K562 (cell line): ENCODE measurements at regions not wholly inside any gene's neighbourhood (a gene's known extent, or its start where the extent isn't known, plus 50 kb on each side); places are given as distances from the start of the nearest gene placed in this dataset.

Source experiments
- ATAC-seq: fragments of 200-7000 bp; cut with Tn5 transposase; 3 replicates; pipeline ENCODE4 v1.9.1; 2020; ENCODE audit warnings: moderate library complexity
- BruUV-seq: library from RNA; stranded (reverse); fragments of 400-500 nt; replicated peaks from 2 replicates; lab custom pipeline; 2021; lab: Mats Ljungman, UMichigan
- CTCF ChIA-PET: fragments of 300-600 bp; formaldehyde crosslinking; extraction: SDS; loops from one replicate; lab custom pipeline; 2021; ENCODE audit warnings: low intra/inter-chr PET ratio; lab: Yijun Ruan, JAX
- POLR2A ChIA-PET: fragments of 300-600, 350-650 bp; sonication (Branson Sonifier 250); formaldehyde crosslinking; extraction: SDS; loops from one replicate; lab custom pipeline; 2021; ENCODE audit warnings: antibody characterized with exemption, inconsistent platforms; lab: Yijun Ruan, JAX
- DNase-seq, 4 experiments: peaks; one replicate each; pipeline versions ENCODE4 v3.0.0 to v3.0.0-alpha.2; 2011 to 2018; ENCODE audit warnings: low spot score in 3 of 4, mixed read lengths in 3 of 4; ENCODE audit errors: extremely low read depth in 1 of 4
- FAIRE-seq: peaks from 2 replicates; lab custom pipeline; 2011; peaks lifted over from hg19 to GRCh38; lab: Jason Lieb, UNC
- H2AFZ ChIP-seq: 2 replicates; pipeline ENCODE4 v1.6.0; 2011; ENCODE audit warnings: low read depth, low read length, control low read depth, inconsistent platforms
- H3K27ac ChIP-seq: fragments of 200-600 bp; 3 replicates; pipeline ENCODE4 v1.8.0; 2011; ENCODE audit warnings: low read depth, mild to moderate bottlenecking, control low read depth, inconsistent platforms, low read length, moderate library complexity, mixed read lengths; ENCODE audit errors: extremely low read depth
- H3K27me3 ChIP-seq, 2 experiments: fragments of 300-600 bp in 1 of 2; 2 replicates in 1 of 2; 3 replicates in 1 of 2; pipeline versions ENCODE4 v1.6.0 to v1.8.0; 2011; ENCODE audit warnings: inconsistent platforms in 2 of 2, low read length in 2 of 2, mild to moderate bottlenecking in 1 of 2, mixed read lengths in 1 of 2, moderate library complexity in 1 of 2; ENCODE audit not compliant: control insufficient read depth in 2 of 2, insufficient read depth in 2 of 2
- H3K36me3 ChIP-seq: fragments of 300-600 bp; 3 replicates; pipeline ENCODE4 v1.8.0; 2011; ENCODE audit warnings: mild to moderate bottlenecking, low read length, inconsistent platforms; ENCODE audit not compliant: control insufficient read depth, insufficient read depth
- H3K4me1 ChIP-seq, 2 experiments: fragments of 200-600 bp in 1 of 2; replicated peaks in 1 of 2; 2 replicates in 1 of 2; 3 replicates in 1 of 2; pipeline versions ENCODE4 v1.5.1 to v1.8.0; 2011; ENCODE audit warnings: inconsistent platforms in 2 of 2, low read length in 2 of 2, mild to moderate bottlenecking in 1 of 2, mixed read lengths in 1 of 2, moderate library complexity in 1 of 2; ENCODE audit not compliant: control insufficient read depth in 2 of 2, insufficient read depth in 2 of 2
- H3K4me2 ChIP-seq: 2 replicates; pipeline ENCODE4 v1.6.1; 2011; ENCODE audit warnings: low read length, control low read depth, inconsistent platforms, mixed read lengths; ENCODE audit not compliant: insufficient read depth
- H3K4me3 ChIP-seq: fragments of 200-600 bp; sonication (generic), shearing (Covaris generic); 2 replicates; pipeline ENCODE4 v1.5.1; 2016; ENCODE audit warnings: control low read depth, inconsistent platforms
- H3K79me2 ChIP-seq: fragments of 200-600 bp; 3 replicates; pipeline ENCODE4 v1.8.0; 2011; ENCODE audit warnings: low read length, inconsistent platforms; ENCODE audit not compliant: control insufficient read depth, insufficient read depth
- H3K9ac ChIP-seq, 2 experiments: 2 replicates each; pipeline versions ENCODE4 v1.6.0 to v1.6.1; 2011; ENCODE audit warnings: low read depth in 2 of 2, low read length in 2 of 2, control low read depth in 1 of 2, inconsistent platforms in 1 of 2, mild to moderate bottlenecking in 1 of 2, mixed read lengths in 1 of 2; ENCODE audit not compliant: insufficient read depth in 1 of 2
- H3K9me1 ChIP-seq: one replicate; pipeline ENCODE4 v1.6.0; 2011; ENCODE audit warnings: inconsistent platforms, mild to moderate bottlenecking, low read length, moderate library complexity; ENCODE audit not compliant: control insufficient read depth, insufficient read depth
- H3K9me3 ChIP-seq: replicated peaks from 2 replicates; pipeline ENCODE4 v1.5.1; 2011; ENCODE audit warnings: low read depth, low read length, inconsistent platforms; ENCODE audit not compliant: control insufficient read depth, insufficient read depth
- H4K20me1 ChIP-seq: replicated peaks from 2 replicates; pipeline ENCODE4 v1.6.1; 2011; ENCODE audit warnings: low read length, inconsistent platforms, mixed read lengths; ENCODE audit not compliant: control insufficient read depth, insufficient read depth
- ARID2 ChIP-seq: fragments of 450-650 bp; IDR thresholded peaks from 2 replicates; pipeline ENCODE4 v1.6.1; 2017; ENCODE audit warnings: antibody characterized with exemption, mild to moderate bottlenecking
- ATF7 ChIP-seq: fragments of 450-650 bp; IDR thresholded peaks from 2 replicates; pipeline ENCODE4 v1.7.1; 2014; ENCODE audit warnings: mild to moderate bottlenecking, moderate library complexity
- CREB1 ChIP-seq, 2 experiments: sonication (generic) in 1 of 2; formaldehyde crosslinking in 1 of 2; IDR thresholded peaks; 2 replicates each; pipeline versions ENCODE4 v1.6.1 to v1.8.0; 2012 to 2022; ENCODE audit warnings: inconsistent platforms in 1 of 2, mild to moderate bottlenecking in 1 of 2, missing genetic modification reagents in 1 of 2, moderate library complexity in 1 of 2
- ELK3 ChIP-seq: fragments of 450-650 bp; formaldehyde crosslinking; IDR thresholded peaks from 2 replicates; pipeline ENCODE4 v1.4.0; 2020; ENCODE audit warnings: mild to moderate bottlenecking
- FOXJ2 ChIP-seq: fragments of 200-800 bp; sonication (Bioruptor generic); IDR thresholded peaks from 2 replicates; pipeline ENCODE4 v1.6.1; 2016; ENCODE audit warnings: missing genetic modification characterization, missing compliant biosample characterization
- GTF2A2 ChIP-seq: IDR thresholded peaks from 2 replicates; pipeline ENCODE4 v1.6.1; 2016; ENCODE audit warnings: mild to moderate bottlenecking, missing genetic modification characterization, missing compliant biosample characterization
- NFYB ChIP-seq: IDR thresholded peaks from 2 replicates; pipeline ENCODE4 v1.6.1; 2011; ENCODE audit warnings: mild to moderate bottlenecking, moderate library complexity; ENCODE audit not compliant: insufficient read length; ENCODE audit errors: extremely low read depth
- NR2C2 ChIP-seq, 2 experiments: fragments of 200-800 bp in 1 of 2; sonication (Bioruptor generic) in 1 of 2; sonication (generic) in 1 of 2; formaldehyde crosslinking in 1 of 2; IDR thresholded peaks; 2 replicates each; pipeline versions ENCODE4 v1.6.1 to v1.8.0; 2016 to 2022; ENCODE audit warnings: mild to moderate bottlenecking in 1 of 2, missing compliant biosample characterization in 1 of 2, missing genetic modification characterization in 1 of 2, missing genetic modification reagents in 1 of 2
- PRPF4 ChIP-seq: fragments of 200-400 bp; formaldehyde crosslinking; IDR thresholded peaks from one replicate; pipeline ENCODE4 v1.6.1; 2017; ENCODE audit warnings: low read length, low read depth, mild to moderate bottlenecking; ENCODE audit not compliant: insufficient read depth, poor library complexity, severe bottlenecking
- SMARCA5 ChIP-seq: fragments of 450-650 bp; IDR thresholded peaks from 2 replicates; pipeline ENCODE4 v1.6.1; 2016
- SP2 ChIP-seq: IDR thresholded peaks from 2 replicates; pipeline ENCODE4 v1.6.1; 2011; ENCODE audit warnings: mild to moderate bottlenecking, low read depth, low read length, moderate library complexity; ENCODE audit not compliant: poor library complexity, severe bottlenecking; ENCODE audit errors: extremely low read depth
- SRSF1 ChIP-seq: fragments of 200-400 bp; formaldehyde crosslinking; IDR thresholded peaks from 2 replicates; pipeline ENCODE4 v1.6.1; 2017; ENCODE audit warnings: mild to moderate bottlenecking, low read depth, low read length, moderate library complexity
- THAP12 ChIP-seq: fragments of 250-450 bp; sonication (Bioruptor Pico); IDR thresholded peaks from 2 replicates; pipeline ENCODE4 v1.9.0; 2021; ENCODE audit warnings: mild to moderate bottlenecking, inconsistent platforms
- THRAP3 ChIP-seq: fragments of 450-650 bp; IDR thresholded peaks from 2 replicates; pipeline ENCODE4 v1.6.1; 2016; ENCODE audit warnings: mild to moderate bottlenecking, inconsistent platforms, borderline replicate concordance
- ZBTB43 ChIP-seq: sonication (generic); formaldehyde crosslinking; IDR thresholded peaks from 2 replicates; pipeline ENCODE4 v1.8.0; 2023; ENCODE audit warnings: mild to moderate bottlenecking, missing genetic modification reagents
- ZFP1 ChIP-seq: fragments of 450-650 bp; formaldehyde crosslinking; IDR thresholded peaks from 2 replicates; pipeline ENCODE4 v1.4.0; 2020; ENCODE audit warnings: mild to moderate bottlenecking, mixed read lengths
- ZKSCAN3 ChIP-seq: fragments of 250-450 bp; sonication (Bioruptor Pico); IDR thresholded peaks from 2 replicates; pipeline ENCODE4 v1.4.0; 2020
- ZNF263 ChIP-seq: sonication (generic); formaldehyde crosslinking; IDR thresholded peaks from 2 replicates; pipeline ENCODE4 v1.8.0; 2022; ENCODE audit warnings: mild to moderate bottlenecking, missing genetic modification reagents, borderline replicate concordance
- WGBS: fragments of 100-300 bp; shearing (Covaris generic); methylation state at CpG from one replicate; pipeline ENCODE4 v1.1.6; 2016; ENCODE audit warnings: low coverage, mixed read lengths; ENCODE audit not compliant: insufficient coverage; ENCODE audit errors: missing lambda C conversion rate; 5-methylcytosine and 5-hydroxymethylcytosine counted together
- in situ Hi-C: fragments of 300-500 bp; cut with MboI; formaldehyde crosslinking; loops from 4 replicates; pipeline ENCODE4 v1.15.0; 2018; ENCODE audit warnings: inconsistent platforms, mixed read lengths
- intact Hi-C: fragments of 100-400 bp; cut with micrococcal nuclease; formaldehyde crosslinking; loops from 2 replicates; pipeline ENCODE4 v1.14.2; 2022

GRCh38 chr5:135137146-135137915 lies 103.3 kb upstream of the PITX1 start:
- no peak overlapping the region for H3K4me2 ChIP-seq
- no peaks in the 10 kb centered on the region for H3K79me2 ChIP-seq
- ATAC-seq (no peak), DNase-seq (no peak), FAIRE-seq (no peak)
- H3K4me1 ChIP-seq = peaks cover 67 to 71% of the 10 kb centered on the region in 2 experiments
- ChIA-PET POLR2A (interaction anchor here (0.6 to 1.5 kb wide), 3 partner anchors 11 to 1882 kb away, joined by 3 to 5 read pairs (median 3); no protein-coding TSS in a partner anchor), CTCF (no interaction called here)
- H2AFZ ChIP-seq = no peak overlapping the region
- no peaks in the 10 kb centered on the region for H3K27me3 ChIP-seq
- no peak overlapping the region for H3K4me3 ChIP-seq
- H3K9me1 ChIP-seq = peaks cover 3% of the 10 kb centered on the region
- H3K27ac ChIP-seq = no peak overlapping the region
- no peaks in the 10 kb centered on the region for H3K36me3 ChIP-seq
- H3K9me3 ChIP-seq = no peaks in the 10 kb centered on the region
- no peaks in the 10 kb centered on the region for H4K20me1 ChIP-seq
- 84% methylated on average over 12 of the region's 13 CpGs for WGBS
- in situ Hi-C loops (no loop called here), intact Hi-C loops (no loop called here)
- H3K9ac ChIP-seq = peak overlapping the region in 1 of 2 experiments; percentile 47; a peak in 2 of 4 replicates
- no TSS peak for BruUV-seq
- no peak for TF ChIP-seq ARID2
- TF ChIP-seq CREB1 (IDR thresholded peaks at IDR 0.05) = no peak
- TF ChIP-seq CREB1 (CRISPR knock-in tag; IDR thresholded peaks at IDR 0.05) = no peak
- no peak for TF ChIP-seq ATF7
- no peak for TF ChIP-seq ZBTB43 (CRISPR knock-in tag)
- TF ChIP-seq FOXJ2 = no peak
- TF ChIP-seq NFYB = no peak
- TF ChIP-seq ZFP1 (CRISPR knock-in tag) = no peak
- no peak for TF ChIP-seq SP2
- no peak for TF ChIP-seq SRSF1
- TF ChIP-seq NR2C2 (CRISPR knock-in tag; IDR thresholded peaks at IDR 0.05) = no peak
- TF ChIP-seq NR2C2 (tag; IDR thresholded peaks at IDR 0.05) = no peak
- no peak for TF ChIP-seq ZNF263 (CRISPR knock-in tag)
- TF ChIP-seq ZKSCAN3 = no peak
- no peak for TF ChIP-seq ELK3 (CRISPR knock-in tag)
- no peak for TF ChIP-seq THAP12
- TF ChIP-seq PRPF4 = no peak
- TF ChIP-seq GTF2A2 (tag) = no peak
- TF ChIP-seq SMARCA5 = no peak
- no peak for TF ChIP-seq THRAP3
